ENCODE measurements at regions not wholly inside any gene's neighbourhood (a gene's known extent, or its start where the extent isn't known, plus 50 kb on each side); places are given as distances from the start of the nearest gene placed in this dataset.

DNA sequence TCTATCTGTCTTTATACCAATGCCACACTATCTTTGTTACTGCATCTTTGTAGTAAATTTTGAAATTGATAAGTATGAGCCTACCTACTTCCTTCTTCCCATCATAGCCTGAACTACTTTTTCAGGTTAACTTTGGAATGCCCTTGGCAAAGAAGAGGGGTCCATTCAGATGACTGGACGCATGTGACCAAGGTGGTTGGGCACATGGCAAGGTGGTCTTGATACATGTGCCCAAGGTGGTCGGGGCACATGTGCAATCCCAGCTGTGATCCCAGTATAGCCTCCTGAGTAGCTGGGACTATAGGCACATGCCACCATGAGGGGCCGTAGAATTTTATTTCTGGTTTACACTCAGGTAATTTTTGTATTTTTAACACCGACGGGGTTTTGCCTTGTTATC lies 330.2 kb downstream of the GABRB3 start:
- DNase-seq (ENCODE audit: extremely low spot score in 2 of 2): no peak
- Histone ChIP-seq H3K4me3 (no peak overlapping the region), H3K9me3 (no peaks in the 10 kb centered on the region), H3K27ac (no peak overlapping the region), H3K4me1 (no peaks in the 10 kb centered on the region), H3K27me3 (no peaks in the 10 kb centered on the region), H3K36me3 (no peaks in the 10 kb centered on the region)
- TF ChIP-seq, protein P1, sequence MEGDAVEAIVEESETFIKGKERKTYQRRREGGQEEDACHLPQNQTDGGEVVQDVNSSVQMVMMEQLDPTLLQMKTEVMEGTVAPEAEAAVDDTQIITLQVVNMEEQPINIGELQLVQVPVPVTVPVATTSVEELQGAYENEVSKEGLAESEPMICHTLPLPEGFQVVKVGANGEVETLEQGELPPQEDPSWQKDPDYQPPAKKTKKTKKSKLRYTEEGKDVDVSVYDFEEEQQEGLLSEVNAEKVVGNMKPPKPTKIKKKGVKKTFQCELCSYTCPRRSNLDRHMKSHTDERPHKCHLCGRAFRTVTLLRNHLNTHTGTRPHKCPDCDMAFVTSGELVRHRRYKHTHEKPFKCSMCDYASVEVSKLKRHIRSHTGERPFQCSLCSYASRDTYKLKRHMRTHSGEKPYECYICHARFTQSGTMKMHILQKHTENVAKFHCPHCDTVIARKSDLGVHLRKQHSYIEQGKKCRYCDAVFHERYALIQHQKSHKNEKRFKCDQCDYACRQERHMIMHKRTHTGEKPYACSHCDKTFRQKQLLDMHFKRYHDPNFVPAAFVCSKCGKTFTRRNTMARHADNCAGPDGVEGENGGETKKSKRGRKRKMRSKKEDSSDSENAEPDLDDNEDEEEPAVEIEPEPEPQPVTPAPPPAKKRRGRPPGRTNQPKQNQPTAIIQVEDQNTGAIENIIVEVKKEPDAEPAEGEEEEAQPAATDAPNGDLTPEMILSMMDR (IDR thresholded peaks at IDR 0.05): no peak
- TF ChIP-seq POLR2AphosphoS5 (IDR thresholded peaks at IDR 0.05; ENCODE audit: insufficient read depth in 1 of 2, low read depth in 1 of 2): no peak
- intact Hi-C loops (cut with DNase I): no loop called here

GRCh38 chr15:26439681-26440080 lies 333.2 kb downstream of the GABRB3 start:
- intact Hi-C loops (cut with DNase I): no loop called here
- Histone ChIP-seq H3K36me3 (no peaks in the 10 kb centered on the region), H3K4me1 (no peaks in the 10 kb centered on the region), H3K27me3 (no peaks in the 10 kb centered on the region), H3K4me3 (no peak overlapping the region), H3K27ac (no peak overlapping the region), H3K9me3 (no peaks in the 10 kb centered on the region)
- no peak for TF ChIP-seq POLR2A (IDR thresholded peaks at IDR 0.05)
- no peak for TF ChIP-seq POLR2AphosphoS5 (IDR thresholded peaks at IDR 0.05; ENCODE audit: insufficient read depth in 1 of 2, low read depth in 1 of 2)
- TF ChIP-seq, protein P1 (IDR thresholded peaks at IDR 0.05): no peak
- DNase-seq (ENCODE audit: extremely low spot score in 2 of 2): no peak

GRCh38 chr15:26438718-26439117 lies 334.1 kb downstream of the GABRB3 start:
- no peaks in the 10 kb centered on the region for H3K27me3 ChIP-seq
- no peaks in the 10 kb centered on the region for H3K9me3 ChIP-seq
- no peak for DNase-seq (ENCODE audit: extremely low spot score in 2 of 2)
- H3K4me3 ChIP-seq: no peak overlapping the region
- no peak overlapping the region for H3K27ac ChIP-seq
- no peaks in the 10 kb centered on the region for H3K4me1 ChIP-seq
- H3K36me3 ChIP-seq: no peaks in the 10 kb centered on the region
- no peak for TF ChIP-seq POLR2A (IDR thresholded peaks at IDR 0.05)
- no peak for TF ChIP-seq POLR2AphosphoS5 (IDR thresholded peaks at IDR 0.05; ENCODE audit: insufficient read depth in 1 of 2, low read depth in 1 of 2)
- TF ChIP-seq, protein P1 (IDR thresholded peaks at IDR 0.05): no peak
- intact Hi-C loops (cut with DNase I): no loop called here

DNA sequence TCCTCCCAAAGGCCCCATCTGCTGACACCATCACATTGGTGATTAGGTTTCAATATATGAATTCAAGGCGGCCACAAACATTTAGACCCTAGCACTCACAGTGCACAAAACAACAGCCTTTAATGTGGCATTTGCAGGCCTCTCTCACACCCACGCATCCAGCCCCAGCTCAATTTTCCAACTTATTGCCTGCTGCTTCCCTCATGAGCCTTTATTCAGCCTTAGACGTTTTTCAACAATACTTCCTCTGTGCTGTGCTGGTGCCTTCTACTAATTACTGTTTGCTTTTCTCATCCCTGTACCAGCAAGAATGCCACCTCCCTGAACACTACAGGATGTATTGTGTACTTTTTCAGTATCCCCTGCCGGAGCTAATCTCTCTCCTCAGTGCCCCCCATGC lies 334.6 kb downstream of the GABRB3 start:
- H3K27ac ChIP-seq: no peak overlapping the region
- H3K27me3 ChIP-seq: no peaks in the 10 kb centered on the region
- no peaks in the 10 kb centered on the region for H3K9me3 ChIP-seq
- H3K4me1 ChIP-seq: no peaks in the 10 kb centered on the region
- no peaks in the 10 kb centered on the region for H3K36me3 ChIP-seq
- TF ChIP-seq POLR2AphosphoS5 (IDR thresholded peaks at IDR 0.05; ENCODE audit: insufficient read depth in 1 of 2, low read depth in 1 of 2) (no peak), POLR2A (IDR thresholded peaks at IDR 0.05) (no peak)
- TF ChIP-seq, protein P1 (IDR thresholded peaks at IDR 0.05): no peak
- no peak for DNase-seq (ENCODE audit: extremely low spot score in 2 of 2)
- no peak overlapping the region for H3K4me3 ChIP-seq
- intact Hi-C loops (cut with DNase I): no loop called here

- TF ChIP-seq POLR2AphosphoS5 (IDR thresholded peaks at IDR 0.05; ENCODE audit: insufficient read depth in 1 of 2, low read depth in 1 of 2): no peak
- TF ChIP-seq, protein P1 (IDR thresholded peaks at IDR 0.05): no peak
- TF ChIP-seq POLR2A (IDR thresholded peaks at IDR 0.05): no peak
- intact Hi-C loops (cut with DNase I): no loop called here
- Histone ChIP-seq H3K9me3 (no peaks in the 10 kb centered on the region), H3K27ac (no peak overlapping the region), H3K4me1 (no peaks in the 10 kb centered on the region), H3K4me3 (no peak overlapping the region), H3K36me3 (no peaks in the 10 kb centered on the region), H3K27me3 (no peaks in the 10 kb centered on the region)
- no peak for DNase-seq (ENCODE audit: extremely low spot score in 2 of 2)
These were observed 339.0 kb downstream of the GABRB3 start for GRCh38 chr15:26433818-26434217.

Measured in vagina (tissue), 2 donors.